ENCODE measurements at regions not wholly inside any gene's neighbourhood (a gene's known extent, or its start where the extent isn't known, plus 50 kb on each side); places are given as distances from the start of the nearest gene placed in this dataset.

DNA sequence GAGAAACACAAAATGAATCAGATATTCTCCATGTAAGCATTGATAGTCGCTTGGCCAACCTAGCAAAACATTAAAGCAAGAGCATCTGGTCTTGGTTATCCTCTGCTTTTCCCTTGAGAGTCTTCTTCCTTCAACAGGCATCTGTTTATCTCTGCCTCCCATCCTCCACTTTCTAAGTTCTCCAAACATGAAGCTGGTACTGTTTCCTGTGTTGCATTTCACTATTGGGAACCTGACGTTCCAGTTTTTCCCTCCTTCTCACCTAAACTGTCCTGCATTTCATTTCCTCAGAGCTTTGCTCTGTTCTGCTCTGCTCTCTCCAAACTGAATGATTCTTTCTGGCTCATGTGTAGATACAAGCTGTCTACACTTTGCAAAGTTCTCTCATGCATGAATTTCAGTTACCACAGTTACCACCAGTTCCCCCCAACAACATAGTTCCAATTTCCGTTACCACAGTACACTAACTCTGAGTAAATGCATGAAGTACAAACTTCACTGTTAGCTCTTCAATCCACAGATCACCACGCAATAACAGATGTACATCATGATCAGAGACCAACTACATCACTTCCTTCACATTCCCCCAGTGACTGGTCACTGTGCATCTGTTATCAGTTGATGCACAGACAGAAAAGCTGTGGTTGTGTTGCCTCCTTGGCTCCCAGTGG, 86.7 kb upstream of the F13A1 start:
- TF ChIP-seq CTCF (IDR thresholded peaks at IDR 0.05; ENCODE audit: low read depth, low read length, poor library complexity, severe bottlenecking) (no peak), EZH2phosphoT487 (IDR thresholded peaks at IDR 0.05; ENCODE audit: borderline replicate concordance, low read length) (no peak)
